Ishikawa (cell line): ENCODE measurements at regions not wholly inside any gene's neighbourhood (a gene's known extent, or its start where the extent isn't known, plus 50 kb on each side); places are given as distances from the start of the nearest gene placed in this dataset.

Source experiments
- CEBPB ChIP-seq: IDR thresholded peaks from 2 replicates; pipeline ENCODE4 v1.6.1; 2012
- CREB1 ChIP-seq: IDR thresholded peaks from 2 replicates; pipeline ENCODE4 v1.6.1; 2012; ENCODE audit warnings: low read depth
- EGR1 ChIP-seq: IDR thresholded peaks from 2 replicates; pipeline ENCODE4 v1.6.1; 2012
- EP300 ChIP-seq: IDR thresholded peaks from 2 replicates; pipeline ENCODE4 v1.6.1; 2012; ENCODE audit warnings: borderline replicate concordance
- MAX ChIP-seq: IDR thresholded peaks from 2 replicates; pipeline ENCODE4 v1.6.1; 2012
- REST ChIP-seq: IDR thresholded peaks from 2 replicates; pipeline ENCODE4 v1.6.1; 2012; ENCODE audit warnings: low read depth, mild to moderate bottlenecking
- TAF1 ChIP-seq: IDR thresholded peaks from 2 replicates; pipeline ENCODE4 v1.6.1; 2012; ENCODE audit warnings: low read depth, mild to moderate bottlenecking
- USF1 ChIP-seq: IDR thresholded peaks from 2 replicates; pipeline ENCODE4 v1.6.1; 2012
- YY1 ChIP-seq: IDR thresholded peaks from 2 replicates; pipeline ENCODE4 v1.6.1; 2012; ENCODE audit warnings: low read depth

GRCh38 chr14:71362920-71363584 is 455.8 kb downstream of the PCNX1 start:
- TF ChIP-seq YY1 = no peak
- TF ChIP-seq REST = no peak
- no peak for TF ChIP-seq EGR1
- TF ChIP-seq CEBPB = no peak
- no peak for TF ChIP-seq USF1
- TF ChIP-seq MAX = no peak
- no peak for TF ChIP-seq EP300
- TF ChIP-seq TAF1 = no peak
- no peak for TF ChIP-seq CREB1
